Adrenal gland (tissue), 5 donors: ENCODE measurements at regions not wholly inside any gene's neighbourhood (a gene's known extent, or its start where the extent isn't known, plus 50 kb on each side); places are given as distances from the start of the nearest gene placed in this dataset.

ENCODE experiments used
- CTCF ChIP-seq, 6 experiments: fragments of 450-650 bp in 4 of 6; fragments of 200-600 bp in 2 of 6; sonication (generic) in 1 of 6; IDR thresholded peaks; 1 replicate in 5 of 6; 2 replicates in 1 of 6; pipeline versions ENCODE4 v1.5.1 to v1.8.0; 2016 to 2021; ENCODE audit warnings: antibody characterized with exemption in 6 of 6, mild to moderate bottlenecking in 2 of 6, moderate library complexity in 1 of 6
- POLR2A ChIP-seq, 2 donors: fragments of 450-650 bp; IDR thresholded peaks; one replicate each; pipeline ENCODE4 v1.6.1; 2017; ENCODE audit warnings: antibody characterized with exemption in 2 of 2, mild to moderate bottlenecking in 2 of 2, moderate library complexity in 1 of 2
- donor health status: DM: no; HTN: no; CAD: no.

DNA sequence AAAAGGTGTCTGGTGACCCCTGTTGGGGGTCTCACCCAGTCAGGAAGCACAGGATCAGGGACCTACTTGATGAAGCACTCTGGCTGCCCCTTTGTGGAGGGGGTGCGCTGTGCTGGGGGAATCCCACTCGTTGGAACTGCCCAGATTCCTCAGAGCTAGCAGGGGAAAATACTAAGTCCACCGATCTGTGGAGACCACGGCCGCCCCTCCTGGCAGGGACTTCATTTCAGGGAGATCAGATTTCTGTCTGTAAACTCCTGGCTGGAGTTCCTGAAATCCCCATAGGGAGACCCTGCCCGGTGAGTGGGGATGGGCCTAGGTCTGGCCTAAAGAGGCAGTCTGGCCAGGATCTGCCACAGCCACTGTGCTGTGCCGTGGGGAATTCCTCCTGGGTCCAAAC lies 79.3 kb upstream of the ADCY1 start:
- no peak for TF ChIP-seq CTCF (IDR thresholded peaks at IDR 0.05)
- no peak for TF ChIP-seq POLR2A (IDR thresholded peaks at IDR 0.05)
